Heart right ventricle (tissue), 16 donors: ENCODE measurements at regions not wholly inside any gene's neighbourhood (a gene's known extent, or its start where the extent isn't known, plus 50 kb on each side); places are given as distances from the start of the nearest gene placed in this dataset.

Experiments
- ATAC-seq, 8 donors: fragments of 200-7000 bp; cut with Tn5 transposase; one replicate each; pipeline ENCODE4 v1.9.1; 2020; ENCODE audit warnings: mild to moderate bottlenecking in 8 of 8, moderate library complexity in 8 of 8, moderate number of reproducible peaks in 1 of 8
- DNase-seq, 2 donors: peaks; one replicate each; pipeline ENCODE4 v3.0.0-alpha.2; 2020
- H3K27ac ChIP-seq, 10 donors: fragments of 200-600 bp; sonication (generic) in 2 of 10; one replicate each; pipeline versions ENCODE4 v1.5.0 to v1.8.0; 2020 to 2022; ENCODE audit warnings: mild to moderate bottlenecking in 3 of 10
- H3K27me3 ChIP-seq, 7 donors: fragments of 200-600 bp; one replicate each; pipeline ENCODE4 v1.8.0; 2021 to 2022; ENCODE audit warnings: mild to moderate bottlenecking in 2 of 7
- H3K36me3 ChIP-seq, 9 donors: fragments of 200-600 bp; sonication (generic) in 1 of 9; one replicate each; pipeline versions ENCODE4 v1.5.0 to v1.8.0; 2020 to 2022; ENCODE audit warnings: mild to moderate bottlenecking in 2 of 9
- H3K4me1 ChIP-seq, 9 donors: fragments of 200-600 bp; sonication (generic) in 1 of 9; one replicate each; pipeline versions ENCODE4 v1.5.0 to v1.8.0; 2020 to 2022; ENCODE audit warnings: mild to moderate bottlenecking in 4 of 9
- H3K4me3 ChIP-seq, 10 donors: fragments of 200-600 bp; sonication (generic) in 2 of 10; one replicate each; pipeline versions ENCODE4 v1.5.0 to v1.8.0; 2020 to 2022; ENCODE audit warnings: mild to moderate bottlenecking in 7 of 10, moderate library complexity in 2 of 10
- H3K9me3 ChIP-seq, 11 donors: fragments of 200-600 bp in 10 of 11; sonication (generic) in 2 of 11; one replicate each; pipeline versions ENCODE4 v1.5.0 to v1.8.0; 2013 to 2022; ENCODE audit warnings: mild to moderate bottlenecking in 2 of 11, control low read depth in 1 of 11, moderate library complexity in 1 of 11
- WGBS, 2 donors: extraction: QIAGEN DNeasy Blood & Tissue Kit; methylation state at CpG; one replicate each; pipeline ENCODE4 v1.1.7; 2013; ENCODE audit warnings: inconsistent platforms in 1 of 2; 5-methylcytosine and 5-hydroxymethylcytosine counted together
- intact Hi-C, 10 donors: fragments of 100-400 bp; cut with DNase I; formaldehyde crosslinking; loops; one replicate each; pipeline versions ENCODE4 v1.11.1 to v1.14.2; 2022
- TF ChIP-seq, protein P1 (sequence below), 9 donors: fragments of 200-600 bp; sonication (generic) in 2 of 9; IDR thresholded peaks; one replicate each; pipeline versions ENCODE4 v1.5.0 to v1.8.0; 2021 to 2022; ENCODE audit warnings: antibody characterized with exemption in 9 of 9, mild to moderate bottlenecking in 5 of 9, moderate library complexity in 1 of 9
- donor health status: Arrhythmogenic right ventricular cardiomyopathy.
- donor health status: ischemic (EF 13 %, LVEDD 7.1; RV severe dilation, severe dysfunction).
- donor health status: healthy with polysubstance abuse.
- donor health status: DM: no; HTN: yes; CAD: no.
- donor health status: DM: no; HTN: no; CAD: no.
- donor health status: ischemic (EF 25% LVEDD 6.9; RV normal size, moderate dysfunction).
- donor health status: ischemic (EF 25% LVEDD 5.7; RV mildly dilated, moderate dysfunction).
- donor health status: healthy.
- donor health status: DM: yes; HTN: yes; CAD: no.
- donor health status: Ischemic cardiomyopathy.
- donor health status: ischemic (EF 35%, LVEDD 5.7; RV mildly dilated, moderate dysfunction).
- donor health status: nonischemic (EF 11% LVEDD 7.7; RV severe dilation, severe dysfunction).
- donor health status: DM: yes; HTN: yes; CAD: no.
- donor health status: PGD.
- donor health status: ischemic (EF 29% LVEDD 5.4; RV normal size, mild dysfunction).
- donor health status: nonischemic (EF 23%, LVEDD 6.1; RV moderate dilation, normal function).

DNA sequence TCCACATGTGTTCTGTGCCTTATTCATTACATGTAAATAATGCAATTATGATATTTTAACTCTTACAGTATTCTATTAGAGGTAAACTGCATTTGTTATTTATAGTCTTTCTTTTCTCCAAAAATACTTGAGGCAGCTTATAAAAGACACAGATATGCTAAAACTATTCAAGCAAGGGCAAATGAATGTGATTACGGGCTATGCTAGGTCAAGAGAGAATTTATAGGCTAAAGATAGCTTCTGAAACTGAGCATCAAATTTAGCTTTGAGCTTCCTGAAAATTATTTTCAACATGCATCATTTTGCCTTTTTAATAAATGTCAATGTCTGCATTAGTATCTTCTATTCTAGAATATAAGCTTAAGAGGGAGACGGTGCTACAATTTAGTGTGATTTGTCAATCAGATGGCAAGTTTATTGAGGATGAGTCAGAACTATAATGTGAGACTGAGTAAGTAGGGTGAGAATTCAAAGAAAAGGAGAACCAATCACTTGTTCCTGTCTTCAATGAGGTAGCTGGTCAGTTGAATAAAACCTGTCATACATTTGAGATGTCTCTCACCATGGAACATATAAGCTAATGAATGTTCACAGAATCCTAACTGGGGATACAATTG is 669.4 kb upstream of the CITED2 start:
- ATAC-seq (peak in 3 of 8 donors; percentile 21 to 69 (median 64)), DNase-seq (no peak)
- no peak overlapping the region for H3K4me3 ChIP-seq
- peaks cover 0 to 40% (median 11%) of the 10 kb centered on the region in 9 donors for H3K4me1 ChIP-seq
- 54 to 56% methylated on average over 2 of the region's 2 CpGs for WGBS, 2 donors
- no peaks in the 10 kb centered on the region for H3K27me3 ChIP-seq
- intact Hi-C loops = loop anchor here in 1 of 10 donors (2.0 kb wide), 1 partner anchor 31 kb away; no protein-coding TSS in a partner anchor
- H3K9me3 ChIP-seq = peaks cover 0 to 12% (median 0%) of the 10 kb centered on the region in 11 donors
- TF ChIP-seq, protein P1, sequence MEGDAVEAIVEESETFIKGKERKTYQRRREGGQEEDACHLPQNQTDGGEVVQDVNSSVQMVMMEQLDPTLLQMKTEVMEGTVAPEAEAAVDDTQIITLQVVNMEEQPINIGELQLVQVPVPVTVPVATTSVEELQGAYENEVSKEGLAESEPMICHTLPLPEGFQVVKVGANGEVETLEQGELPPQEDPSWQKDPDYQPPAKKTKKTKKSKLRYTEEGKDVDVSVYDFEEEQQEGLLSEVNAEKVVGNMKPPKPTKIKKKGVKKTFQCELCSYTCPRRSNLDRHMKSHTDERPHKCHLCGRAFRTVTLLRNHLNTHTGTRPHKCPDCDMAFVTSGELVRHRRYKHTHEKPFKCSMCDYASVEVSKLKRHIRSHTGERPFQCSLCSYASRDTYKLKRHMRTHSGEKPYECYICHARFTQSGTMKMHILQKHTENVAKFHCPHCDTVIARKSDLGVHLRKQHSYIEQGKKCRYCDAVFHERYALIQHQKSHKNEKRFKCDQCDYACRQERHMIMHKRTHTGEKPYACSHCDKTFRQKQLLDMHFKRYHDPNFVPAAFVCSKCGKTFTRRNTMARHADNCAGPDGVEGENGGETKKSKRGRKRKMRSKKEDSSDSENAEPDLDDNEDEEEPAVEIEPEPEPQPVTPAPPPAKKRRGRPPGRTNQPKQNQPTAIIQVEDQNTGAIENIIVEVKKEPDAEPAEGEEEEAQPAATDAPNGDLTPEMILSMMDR (IDR thresholded peaks at IDR 0.05) = no peak
- no peaks in the 10 kb centered on the region for H3K36me3 ChIP-seq
- H3K27ac ChIP-seq = peak overlapping the region in 5 of 10 donors; percentile 12 to 59 (median 32)

DNA sequence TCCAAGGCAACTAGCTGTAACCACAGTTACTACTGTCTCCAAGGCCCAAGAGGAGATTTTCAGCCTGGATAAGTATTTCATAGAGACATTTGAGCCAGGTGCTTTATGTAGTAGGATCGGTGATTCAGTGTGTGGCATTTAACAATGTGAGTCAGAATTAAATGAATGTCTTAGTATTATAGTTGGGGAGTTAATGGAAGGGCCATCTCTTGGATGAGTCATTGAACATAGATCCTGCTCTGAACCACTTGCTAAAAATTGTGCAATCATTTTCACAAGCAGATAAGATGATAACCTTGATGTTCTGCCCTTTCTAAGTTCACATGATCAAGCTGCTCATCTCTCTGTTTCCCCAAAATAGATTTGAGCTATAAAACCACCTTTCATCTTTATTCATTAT is 668.9 kb upstream of the CITED2 start:
- DNase-seq (no peak), ATAC-seq (peak in 2 of 8 donors; percentile 26 to 83)
- Histone ChIP-seq H3K4me3 (no peak overlapping the region), H3K27me3 (no peaks in the 10 kb centered on the region), H3K4me1 (peaks cover 0 to 45% (median 11%) of the 10 kb centered on the region in 9 donors), H3K36me3 (no peaks in the 10 kb centered on the region), H3K27ac (peak overlapping the region in 5 of 10 donors; percentile 12 to 59 (median 32)), H3K9me3 (peaks cover 0 to 12% (median 0%) of the 10 kb centered on the region in 11 donors)
- 73 to 76% methylated on average over 1 of the region's 1 CpG for WGBS, 2 donors
- intact Hi-C loops = loop anchor here in 1 of 10 donors (2.0 kb wide), 1 partner anchor 31 kb away; no protein-coding TSS in a partner anchor
- TF ChIP-seq, protein P1 (IDR thresholded peaks at IDR 0.05) = no peak

DNA sequence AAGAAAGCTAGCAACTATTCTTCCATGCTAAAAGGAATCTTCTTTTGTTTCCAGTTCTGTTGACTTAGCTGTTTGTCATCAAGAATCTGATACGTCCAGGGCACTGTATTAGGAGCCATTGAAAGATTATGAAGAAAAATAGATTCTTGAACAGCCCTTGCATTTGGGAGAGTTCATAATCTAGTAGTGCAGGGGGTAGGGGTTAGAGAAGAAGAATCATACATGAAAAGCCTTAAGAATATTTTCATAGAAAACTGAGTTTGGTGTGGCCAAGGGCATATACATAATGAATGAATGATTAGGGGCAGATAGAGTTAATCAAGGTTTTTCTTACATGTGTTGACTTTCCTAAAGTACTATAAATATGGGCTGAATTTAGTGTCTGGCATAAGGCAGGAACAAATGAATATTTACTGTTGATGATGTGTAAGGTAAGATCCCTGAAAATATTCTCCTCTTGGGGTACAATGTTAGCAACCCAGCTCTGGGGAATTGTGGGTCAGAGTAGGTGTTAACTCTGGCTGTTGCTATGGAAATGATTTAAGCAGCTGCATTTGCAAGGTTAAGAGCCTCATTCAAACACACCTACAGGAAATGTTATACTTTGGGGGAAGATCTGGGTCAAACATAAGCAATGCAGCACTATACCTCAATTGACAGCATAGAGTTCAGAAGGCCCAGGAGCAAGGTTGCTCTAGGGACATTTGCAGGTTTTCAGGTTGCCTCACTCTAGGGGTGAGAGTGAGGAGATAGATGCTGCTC is 667.3 kb upstream of the CITED2 start:
- Histone ChIP-seq H3K4me1 (peaks cover 0 to 48% (median 11%) of the 10 kb centered on the region in 9 donors), H3K36me3 (no peaks in the 10 kb centered on the region), H3K27me3 (no peaks in the 10 kb centered on the region), H3K9me3 (peaks cover 0 to 8% (median under 1%) of the 10 kb centered on the region in 11 donors), H3K4me3 (no peak overlapping the region), H3K27ac (no peak overlapping the region)
- WGBS, 2 donors = 84 to 96% methylated on average over 1 of the region's 1 CpG
- intact Hi-C loops = loop anchor here in 1 of 10 donors (2.0 kb wide), 1 partner anchor 29 kb away; no protein-coding TSS in a partner anchor
- TF ChIP-seq, protein P1 (IDR thresholded peaks at IDR 0.05) = no peak
- DNase-seq (no peak), ATAC-seq (no peak)

DNA sequence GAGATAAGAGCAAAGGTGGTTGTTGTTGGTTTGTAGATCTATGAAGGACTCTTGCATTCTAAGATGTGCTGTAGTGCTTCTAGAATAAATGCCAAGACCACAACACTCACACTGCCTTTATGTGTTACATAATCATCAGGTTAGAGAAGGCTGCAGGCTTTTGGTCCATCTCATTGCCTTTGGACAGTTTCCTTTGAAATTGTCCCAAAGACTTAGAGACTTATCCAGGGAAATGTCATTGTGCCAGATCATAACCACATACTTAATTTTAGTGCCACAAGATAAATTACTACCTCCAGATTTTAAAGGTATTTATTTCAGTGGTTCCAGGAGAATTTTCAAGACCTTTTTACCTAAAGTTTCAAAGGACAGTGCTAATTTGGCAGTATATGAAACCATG is 666.6 kb upstream of the CITED2 start:
- Histone ChIP-seq H3K36me3 (no peaks in the 10 kb centered on the region), H3K9me3 (peaks cover 0 to 11% (median 5%) of the 10 kb centered on the region in 11 donors), H3K4me3 (no peak overlapping the region), H3K4me1 (peaks cover 0 to 45% (median 11%) of the 10 kb centered on the region in 9 donors), H3K27me3 (no peaks in the 10 kb centered on the region), H3K27ac (no peak overlapping the region)
- no peak for ATAC-seq
- intact Hi-C loops = no loop called here
- TF ChIP-seq, protein P1 (IDR thresholded peaks at IDR 0.05) = no peak
- no peak for DNase-seq
